Endothelial cell of umbilical vein (primary cell): ENCODE measurements at regions not wholly inside any gene's neighbourhood (a gene's known extent, or its start where the extent isn't known, plus 50 kb on each side); places are given as distances from the start of the nearest gene placed in this dataset.

Experiments used
- BruUV-seq: library from RNA; stranded (reverse); fragments of 400-500 nt; replicated peaks from 2 replicates; lab custom pipeline; 2021; lab: Mats Ljungman, UMichigan
- CTCF ChIA-PET: fragments of 300-600, 350-600 bp; sonication (Branson Sonifier 250); formaldehyde crosslinking; loops from one replicate; lab custom pipeline; 2021; ENCODE audit warnings: antibody characterized with exemption, inconsistent platforms; lab: Charles Lee
- POLR2A ChIA-PET: fragments of 300-600, 350-600 bp; sonication (Branson Sonifier 250); formaldehyde crosslinking; loops from one replicate; lab custom pipeline; 2021; ENCODE audit warnings: antibody characterized with exemption, inconsistent platforms; lab: Charles Lee
- DNase-seq: peaks from one replicate; pipeline ENCODE4 v3.0.0-alpha.2; 2011; ENCODE audit warnings: low read depth, low spot score
- FAIRE-seq: peaks from 2 replicates; lab custom pipeline; 2011; peaks lifted over from hg19 to GRCh38; lab: Jason Lieb, UNC
- H2AFZ ChIP-seq: 2 replicates; pipeline ENCODE4 v1.6.0; 2012; ENCODE audit warnings: low read depth, low read length, control low read depth, inconsistent platforms
- H3K27ac ChIP-seq: 2 replicates; pipeline ENCODE4 v1.5.1; 2011; ENCODE audit warnings: low read depth, mild to moderate bottlenecking, control low read depth, low read length, moderate library complexity; ENCODE audit not compliant: insufficient read depth
- H3K27me3 ChIP-seq, 2 experiments: 2 replicates each; pipeline versions ENCODE4 v1.6.0 to v1.6.1; 2011; ENCODE audit warnings: low read length in 2 of 2, mixed read lengths in 1 of 2; ENCODE audit not compliant: control insufficient read depth in 2 of 2, insufficient read depth in 2 of 2
- H3K36me3 ChIP-seq, 2 experiments: 2 replicates in 1 of 2; 3 replicates in 1 of 2; pipeline ENCODE4 v1.5.1; 2011; ENCODE audit warnings: low read length in 2 of 2, mild to moderate bottlenecking in 1 of 2, moderate library complexity in 1 of 2; ENCODE audit not compliant: control insufficient read depth in 2 of 2, insufficient read depth in 2 of 2; ENCODE audit errors: extremely low read depth in 1 of 2
- H3K4me1 ChIP-seq: 3 replicates; pipeline ENCODE4 v1.5.1; 2011; ENCODE audit warnings: mild to moderate bottlenecking, low read length; ENCODE audit not compliant: control insufficient read depth, insufficient read depth; ENCODE audit errors: extremely low read depth
- H3K4me2 ChIP-seq: 2 replicates; pipeline ENCODE4 v1.6.1; 2011; ENCODE audit warnings: low read length, control low read depth, mixed read lengths; ENCODE audit not compliant: insufficient read depth
- H3K4me3 ChIP-seq, 3 experiments: fragments of 200-600 bp in 1 of 3; sonication (generic), shearing (Covaris generic) in 1 of 3; replicated peaks in 1 of 3; 2 replicates each; pipeline ENCODE4 v1.5.1; 2011 to 2016; ENCODE audit warnings: control low read depth in 3 of 3, low read length in 3 of 3, mild to moderate bottlenecking in 2 of 3, inconsistent platforms in 1 of 3, low read depth in 1 of 3, moderate library complexity in 1 of 3; ENCODE audit not compliant: insufficient read depth in 1 of 3
- H3K79me2 ChIP-seq: 2 replicates; pipeline ENCODE4 v1.6.0; 2012; ENCODE audit warnings: low read length, inconsistent platforms; ENCODE audit not compliant: control insufficient read depth, insufficient read depth
- H3K9ac ChIP-seq: replicated peaks from 2 replicates; pipeline ENCODE3; 2011; ENCODE audit warnings: low read length, control low read depth; ENCODE audit not compliant: insufficient read depth; ENCODE audit errors: extremely low read depth
- H3K9me1 ChIP-seq: replicated peaks from 3 replicates; pipeline ENCODE4 v1.6.0; 2011; ENCODE audit warnings: mild to moderate bottlenecking, low read length; ENCODE audit not compliant: control insufficient read depth, insufficient read depth; ENCODE audit errors: extremely low read depth
- H3K9me3 ChIP-seq: replicated peaks from 2 replicates; pipeline ENCODE4 v1.5.1; 2012; ENCODE audit warnings: low read length, inconsistent platforms; ENCODE audit not compliant: control insufficient read depth, insufficient read depth
- H4K20me1 ChIP-seq: replicated peaks from 2 replicates; pipeline ENCODE3; 2011; ENCODE audit warnings: mild to moderate bottlenecking, low read length; ENCODE audit not compliant: control insufficient read depth, insufficient read depth; ENCODE audit errors: extremely low read depth
- EZH2 ChIP-seq: IDR thresholded peaks from 2 replicates; pipeline ENCODE4 v1.6.1; 2012; ENCODE audit warnings: borderline replicate concordance, low read depth, mild to moderate bottlenecking, moderate library complexity, low read length, inconsistent platforms; ENCODE audit not compliant: severe bottlenecking
- FOS ChIP-seq: IDR thresholded peaks from 2 replicates; pipeline ENCODE4 v1.6.1; 2011; ENCODE audit warnings: mild to moderate bottlenecking, low read length, moderate library complexity, borderline replicate concordance; ENCODE audit not compliant: insufficient read depth
- GATA2 ChIP-seq: IDR thresholded peaks from 2 replicates; pipeline ENCODE4 v1.7.0; 2011; ENCODE audit warnings: low read depth, mild to moderate bottlenecking, moderate library complexity, mixed read lengths, low read length; ENCODE audit not compliant: insufficient read length, insufficient read depth
- JUN ChIP-seq: IDR thresholded peaks from 2 replicates; pipeline ENCODE4 v1.6.1; 2011; ENCODE audit warnings: borderline replicate concordance, low read depth; ENCODE audit not compliant: insufficient read length, insufficient read depth
- MYC ChIP-seq: IDR thresholded peaks from one replicate; pipeline ENCODE4 v1.6.1; 2011; ENCODE audit warnings: mild to moderate bottlenecking, low read depth, low read length
- POLR2A ChIP-seq: IDR thresholded peaks from 2 replicates; pipeline ENCODE4 v1.6.1; 2012; ENCODE audit warnings: low read depth, mild to moderate bottlenecking, control low read depth, low read length
- POLR2AphosphoS5 ChIP-seq: IDR thresholded peaks from 2 replicates; pipeline ENCODE4 v1.6.1; 2012; ENCODE audit warnings: low read depth, mild to moderate bottlenecking, control low read depth, low read length, moderate library complexity; ENCODE audit not compliant: insufficient read depth
- dilution Hi-C: fragments of 300-500 bp; cut with MboI; formaldehyde crosslinking; loops from one replicate; pipeline ENCODE4 v1.15.0; 2019; ENCODE audit warnings: low sequenced_read_pairs; ENCODE audit not compliant: extremely low pct_ligation_motif_present
- intact Hi-C: fragments of 100-400 bp; cut with micrococcal nuclease; formaldehyde crosslinking; loops from one replicate; pipeline ENCODE4 v1.10.0; 2022
- TF ChIP-seq, protein P1 (sequence below), 2 donors: IDR thresholded peaks; 1 replicate in 1 of 2; 2 replicates in 1 of 2; pipeline ENCODE4 v1.5.1; 2011; ENCODE audit warnings: low read length in 2 of 2, mild to moderate bottlenecking in 2 of 2, moderate library complexity in 2 of 2, control low read depth in 1 of 2, inconsistent platforms in 1 of 2, low read depth in 1 of 2; ENCODE audit not compliant: insufficient read depth in 1 of 2; ENCODE audit errors: extremely low read depth in 1 of 2
- TF ChIP-seq, protein P2 (sequence below): IDR thresholded peaks from 2 replicates; pipeline ENCODE4 v1.6.1; 2011; ENCODE audit not compliant: insufficient read depth, insufficient read length

DNA sequence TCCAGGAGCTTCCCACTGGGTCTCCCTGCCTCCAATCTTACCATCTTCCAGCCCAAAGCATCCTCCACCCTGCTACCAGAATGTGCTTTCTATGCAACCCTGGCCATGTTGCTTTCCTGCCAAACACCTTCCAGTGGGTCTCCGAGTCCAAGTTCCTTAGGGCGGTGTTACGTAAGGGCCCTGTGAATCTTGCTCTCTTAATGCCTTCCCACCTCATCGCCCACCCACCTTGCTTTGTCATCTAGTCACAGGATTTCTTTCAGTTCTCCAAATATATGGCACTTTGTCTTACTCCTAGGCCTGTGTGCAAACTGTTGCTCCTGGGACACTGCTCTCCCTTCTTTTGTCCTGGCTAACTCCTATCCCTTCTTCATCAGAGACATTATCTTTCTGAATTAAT is 344.5 kb downstream of the RPS24 start:
- ChIA-PET CTCF (no interaction called here), POLR2A (no interaction called here)
- H3K4me2 ChIP-seq = no peak overlapping the region
- H3K4me1 ChIP-seq = no peaks in the 10 kb centered on the region
- no TSS peak for BruUV-seq
- H3K9ac ChIP-seq = no peak overlapping the region
- H3K79me2 ChIP-seq = no peaks in the 10 kb centered on the region
- TF ChIP-seq, protein P1, sequence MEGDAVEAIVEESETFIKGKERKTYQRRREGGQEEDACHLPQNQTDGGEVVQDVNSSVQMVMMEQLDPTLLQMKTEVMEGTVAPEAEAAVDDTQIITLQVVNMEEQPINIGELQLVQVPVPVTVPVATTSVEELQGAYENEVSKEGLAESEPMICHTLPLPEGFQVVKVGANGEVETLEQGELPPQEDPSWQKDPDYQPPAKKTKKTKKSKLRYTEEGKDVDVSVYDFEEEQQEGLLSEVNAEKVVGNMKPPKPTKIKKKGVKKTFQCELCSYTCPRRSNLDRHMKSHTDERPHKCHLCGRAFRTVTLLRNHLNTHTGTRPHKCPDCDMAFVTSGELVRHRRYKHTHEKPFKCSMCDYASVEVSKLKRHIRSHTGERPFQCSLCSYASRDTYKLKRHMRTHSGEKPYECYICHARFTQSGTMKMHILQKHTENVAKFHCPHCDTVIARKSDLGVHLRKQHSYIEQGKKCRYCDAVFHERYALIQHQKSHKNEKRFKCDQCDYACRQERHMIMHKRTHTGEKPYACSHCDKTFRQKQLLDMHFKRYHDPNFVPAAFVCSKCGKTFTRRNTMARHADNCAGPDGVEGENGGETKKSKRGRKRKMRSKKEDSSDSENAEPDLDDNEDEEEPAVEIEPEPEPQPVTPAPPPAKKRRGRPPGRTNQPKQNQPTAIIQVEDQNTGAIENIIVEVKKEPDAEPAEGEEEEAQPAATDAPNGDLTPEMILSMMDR (IDR thresholded peaks at IDR 0.05; ENCODE audit: extremely low read depth in 1 of 2, insufficient read depth in 1 of 2, low read depth in 1 of 2, low read length in 2 of 2) = no peak
- no peak for TF ChIP-seq MYC
- no peak for TF ChIP-seq POLR2A
- TF ChIP-seq POLR2AphosphoS5 = no peak
- TF ChIP-seq, protein P2, sequence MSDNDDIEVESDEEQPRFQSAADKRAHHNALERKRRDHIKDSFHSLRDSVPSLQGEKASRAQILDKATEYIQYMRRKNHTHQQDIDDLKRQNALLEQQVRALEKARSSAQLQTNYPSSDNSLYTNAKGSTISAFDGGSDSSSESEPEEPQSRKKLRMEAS = no peak
- no peak for TF ChIP-seq GATA2
- no peak for TF ChIP-seq FOS
- no peak for TF ChIP-seq JUN
- no peak for TF ChIP-seq EZH2
- no peak overlapping the region for H3K27ac ChIP-seq
- no peak overlapping the region for H3K4me3 ChIP-seq
- intact Hi-C loops (no loop called here), dilution Hi-C loops (no loop called here)
- FAIRE-seq (no peak), DNase-seq (no peak)
- no peaks in the 10 kb centered on the region for H4K20me1 ChIP-seq
- H2AFZ ChIP-seq = no peak overlapping the region
- H3K27me3 ChIP-seq = peaks cover 0 to 11% of the 10 kb centered on the region in 2 experiments
- no peaks in the 10 kb centered on the region for H3K36me3 ChIP-seq
- no peaks in the 10 kb centered on the region for H3K9me1 ChIP-seq
- H3K9me3 ChIP-seq = no peaks in the 10 kb centered on the region
